SHP77 (cell line): ENCODE measurements at regions not wholly inside any gene's neighbourhood (a gene's known extent, or its start where the extent isn't known, plus 50 kb on each side); places are given as distances from the start of the nearest gene placed in this dataset.
"Not testable (repeated sequence)": the region's sequence is repeated elsewhere in the genome, so short reads cannot be mapped to it uniquely, and the experiment has no call there.

Experiments
- DNase-seq, 2 experiments: peaks; one replicate each; lab custom pipeline; 2025; lab: John Stamatoyannopoulos, UW

- no peak for DNase-seq
Measured at GRCh38 chr5:120919017-120919416, 454.9 kb downstream of the PRR16 start.

GRCh38 chr5:120923026-120923425 is 458.9 kb downstream of the PRR16 start:
- no peak for DNase-seq

- no peak for DNase-seq
Measured at GRCh38 chr5:120926471-120926870, 462.4 kb downstream of the PRR16 start.

- DNase-seq, result peak; percentile 1 to 3
Measured at GRCh38 chr5:120927950-120928530, 463.9 kb downstream of the PRR16 start.

GRCh38 chr5:120932480-120932879 is 468.4 kb downstream of the PRR16 start:
- DNase-seq, result no peak

- no peak for DNase-seq
Measured at GRCh38 chr5:120934031-120934430, 469.9 kb downstream of the PRR16 start.

- no peak for DNase-seq
Measured at GRCh38 chr5:120936652-120937051, 472.6 kb downstream of the PRR16 start.

- no peak for DNase-seq
Measured at GRCh38 chr5:120938604-120939003, 474.5 kb downstream of the PRR16 start.

- no peak for DNase-seq
Measured at GRCh38 chr5:120942596-120943350, 478.7 kb downstream of the PRR16 start.

- DNase-seq, result not testable (repeated sequence)
Measured at GRCh38 chr5:120949596-120949995, 485.5 kb downstream of the PRR16 start.

DNA sequence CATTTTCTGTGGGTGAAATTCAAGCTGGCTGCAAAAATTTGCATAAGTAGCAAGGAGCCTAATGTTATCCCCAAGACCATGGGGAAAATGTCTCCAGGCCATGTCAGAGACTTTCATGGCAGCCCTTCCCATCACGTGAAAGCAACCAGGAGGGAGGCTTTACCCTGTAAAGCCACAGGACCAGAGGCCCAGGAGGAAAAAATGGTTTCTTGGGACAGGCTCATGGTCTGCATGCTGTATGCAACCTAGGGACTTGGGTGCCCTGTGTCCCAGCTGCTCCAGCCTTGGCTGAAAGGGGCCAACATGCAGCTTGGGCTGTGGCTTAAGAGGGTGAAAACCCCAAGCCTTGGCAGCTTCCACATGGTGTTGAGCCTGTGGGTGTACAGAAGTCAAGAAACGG is 489.3 kb downstream of the PRR16 start:
- not testable (repeated sequence) for DNase-seq

GRCh38 chr5:120954255-120954654 is 490.2 kb downstream of the PRR16 start:
- no peak for DNase-seq

DNA sequence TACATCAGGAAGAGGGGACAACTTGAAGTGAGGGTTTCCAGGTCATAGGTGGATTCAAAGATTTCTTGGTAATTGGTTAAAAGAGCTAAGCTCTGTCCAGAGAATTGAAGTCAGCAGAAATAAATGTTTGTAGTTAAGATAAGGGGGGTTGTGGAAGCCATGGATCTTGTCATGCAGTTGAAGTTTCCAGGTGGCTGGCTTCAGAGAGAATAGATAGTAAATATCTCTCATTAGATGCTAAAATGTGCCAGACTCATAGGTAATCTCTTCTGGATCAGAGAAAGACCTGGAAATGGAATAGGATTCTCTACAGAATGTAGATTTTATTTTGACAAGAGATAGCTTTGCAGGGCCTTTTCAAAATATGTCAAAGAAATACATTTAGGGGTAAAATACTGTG is 491.7 kb downstream of the PRR16 start:
- DNase-seq, result no peak

DNA sequence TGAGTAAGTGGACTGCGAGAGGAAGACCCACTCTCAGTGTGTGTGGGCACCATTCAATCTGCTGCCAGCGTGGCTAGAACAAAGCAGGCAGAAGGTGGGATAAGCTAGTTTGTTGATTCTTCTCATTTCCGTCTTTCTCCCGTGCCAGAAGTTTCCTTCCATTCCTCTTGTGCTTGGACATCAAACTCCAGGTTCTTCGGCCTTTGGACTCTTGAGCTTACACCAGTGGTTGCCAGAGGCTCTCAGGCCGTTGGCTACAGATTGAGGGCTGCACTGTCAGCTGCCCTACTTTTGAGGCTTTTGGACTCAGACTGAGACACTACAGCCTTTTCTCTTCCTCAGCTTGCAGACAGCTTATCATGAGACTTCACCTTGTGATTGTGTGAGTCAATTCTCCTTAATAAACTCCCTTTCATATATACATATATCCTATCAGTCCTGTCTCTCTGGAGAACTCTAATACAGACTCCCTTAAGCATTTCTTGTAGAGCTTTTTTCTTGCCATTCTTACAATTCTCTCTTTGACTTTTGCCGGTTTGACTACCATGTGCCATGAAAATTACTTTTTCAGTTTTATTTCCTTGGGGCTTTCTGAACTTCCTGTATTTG is 494.9 kb downstream of the PRR16 start:
- no peak for DNase-seq

GRCh38 chr5:120960510-120960909 is 496.4 kb downstream of the PRR16 start:
- DNase-seq, result no peak

- DNase-seq, result no peak
Measured at GRCh38 chr5:120967366-120967765, 503.3 kb downstream of the PRR16 start.

- DNase-seq, result no peak
Measured at GRCh38 chr5:120974690-120975089, 510.6 kb downstream of the PRR16 start.

- DNase-seq, result no peak
Measured at GRCh38 chr5:120982351-120982750, 518.3 kb downstream of the PRR16 start.

- DNase-seq, result no peak
Measured at GRCh38 chr5:120985526-120985925, 521.4 kb downstream of the PRR16 start.

GRCh38 chr5:120988491-120988890 is 524.4 kb downstream of the PRR16 start:
- DNase-seq, result no peak

DNA sequence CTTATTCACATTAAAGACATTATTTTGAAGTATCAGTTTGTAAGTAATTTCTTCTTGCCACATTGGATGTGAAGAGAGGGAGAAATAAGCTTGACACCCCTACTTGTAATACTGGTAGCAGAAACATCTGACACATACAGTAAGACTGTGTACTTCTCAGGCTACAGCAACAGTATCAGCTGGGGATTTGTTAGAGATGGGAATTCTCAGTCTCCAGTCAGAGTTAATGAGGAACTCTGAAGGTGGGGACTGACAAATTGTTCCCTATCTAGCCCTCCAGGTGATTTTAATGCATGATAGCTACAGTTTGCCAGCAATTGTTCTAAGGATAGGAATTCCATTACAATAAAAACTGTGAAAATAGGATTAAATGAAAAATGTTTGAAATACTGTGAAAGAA is 524.8 kb downstream of the PRR16 start:
- no peak for DNase-seq

DNA sequence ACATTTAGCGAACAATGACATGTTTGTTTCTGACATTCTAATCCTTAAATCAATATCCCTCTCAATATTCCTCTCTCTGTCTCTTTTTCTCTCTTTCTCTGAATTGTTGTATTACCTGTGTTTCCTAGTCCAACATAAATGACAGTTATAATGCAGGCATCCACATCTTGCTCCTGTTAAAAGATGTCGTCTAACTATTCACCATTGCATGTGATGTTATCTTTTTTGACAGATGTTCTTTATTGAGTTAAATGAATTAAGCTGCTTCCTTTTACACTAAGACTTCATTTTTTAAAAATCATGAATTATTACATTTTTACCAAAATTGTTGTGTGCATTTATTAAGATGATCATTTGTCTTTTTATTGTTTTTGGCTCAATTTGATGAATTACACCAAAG is 527.5 kb downstream of the PRR16 start:
- DNase-seq, result no peak

- no peak for DNase-seq
Measured at GRCh38 chr5:120994112-120994511, 530.0 kb downstream of the PRR16 start.
